ENCODE measurements at regions not wholly inside any gene's neighbourhood (a gene's known extent, or its start where the extent isn't known, plus 50 kb on each side); places are given as distances from the start of the nearest gene placed in this dataset.

DNA sequence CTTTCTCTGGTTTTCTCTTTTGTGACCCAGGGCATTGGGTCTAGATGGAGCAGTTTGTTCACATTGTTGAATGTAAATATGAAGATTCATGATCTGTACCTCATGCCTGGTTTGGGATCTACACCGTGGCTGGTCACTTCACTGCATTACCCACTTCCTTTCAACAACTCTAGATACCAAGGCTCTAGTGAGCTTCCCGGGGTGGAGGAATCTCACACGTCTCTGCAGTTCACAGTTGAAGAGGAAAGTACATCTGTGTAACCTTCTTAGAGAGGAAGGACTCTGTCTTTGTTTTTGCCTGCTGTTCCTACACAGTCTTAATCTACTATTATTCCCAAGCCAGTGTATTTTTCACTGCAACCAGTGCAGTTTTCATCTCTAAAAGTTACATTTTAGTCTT, 574.8 kb downstream of the MBD2 start:
- TF ChIP-seq, protein P1, sequence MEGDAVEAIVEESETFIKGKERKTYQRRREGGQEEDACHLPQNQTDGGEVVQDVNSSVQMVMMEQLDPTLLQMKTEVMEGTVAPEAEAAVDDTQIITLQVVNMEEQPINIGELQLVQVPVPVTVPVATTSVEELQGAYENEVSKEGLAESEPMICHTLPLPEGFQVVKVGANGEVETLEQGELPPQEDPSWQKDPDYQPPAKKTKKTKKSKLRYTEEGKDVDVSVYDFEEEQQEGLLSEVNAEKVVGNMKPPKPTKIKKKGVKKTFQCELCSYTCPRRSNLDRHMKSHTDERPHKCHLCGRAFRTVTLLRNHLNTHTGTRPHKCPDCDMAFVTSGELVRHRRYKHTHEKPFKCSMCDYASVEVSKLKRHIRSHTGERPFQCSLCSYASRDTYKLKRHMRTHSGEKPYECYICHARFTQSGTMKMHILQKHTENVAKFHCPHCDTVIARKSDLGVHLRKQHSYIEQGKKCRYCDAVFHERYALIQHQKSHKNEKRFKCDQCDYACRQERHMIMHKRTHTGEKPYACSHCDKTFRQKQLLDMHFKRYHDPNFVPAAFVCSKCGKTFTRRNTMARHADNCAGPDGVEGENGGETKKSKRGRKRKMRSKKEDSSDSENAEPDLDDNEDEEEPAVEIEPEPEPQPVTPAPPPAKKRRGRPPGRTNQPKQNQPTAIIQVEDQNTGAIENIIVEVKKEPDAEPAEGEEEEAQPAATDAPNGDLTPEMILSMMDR (IDR thresholded peaks at IDR 0.05): no peak
- H3K36me3 Mint-ChIP-seq (ENCODE audit: low read depth): no peaks in the 10 kb centered on the region
- H3K9me3 Mint-ChIP-seq: no peaks in the 10 kb centered on the region
- H3K4me3 Mint-ChIP-seq: no peak overlapping the region
- H3K4me1 Mint-ChIP-seq: peaks cover 11% of the 10 kb centered on the region
- no peaks in the 10 kb centered on the region for H3K27me3 Mint-ChIP-seq (ENCODE audit: low read depth, poor library complexity)
- no peak for DNase-seq
- no peak overlapping the region for H3K27ac Mint-ChIP-seq

DNA sequence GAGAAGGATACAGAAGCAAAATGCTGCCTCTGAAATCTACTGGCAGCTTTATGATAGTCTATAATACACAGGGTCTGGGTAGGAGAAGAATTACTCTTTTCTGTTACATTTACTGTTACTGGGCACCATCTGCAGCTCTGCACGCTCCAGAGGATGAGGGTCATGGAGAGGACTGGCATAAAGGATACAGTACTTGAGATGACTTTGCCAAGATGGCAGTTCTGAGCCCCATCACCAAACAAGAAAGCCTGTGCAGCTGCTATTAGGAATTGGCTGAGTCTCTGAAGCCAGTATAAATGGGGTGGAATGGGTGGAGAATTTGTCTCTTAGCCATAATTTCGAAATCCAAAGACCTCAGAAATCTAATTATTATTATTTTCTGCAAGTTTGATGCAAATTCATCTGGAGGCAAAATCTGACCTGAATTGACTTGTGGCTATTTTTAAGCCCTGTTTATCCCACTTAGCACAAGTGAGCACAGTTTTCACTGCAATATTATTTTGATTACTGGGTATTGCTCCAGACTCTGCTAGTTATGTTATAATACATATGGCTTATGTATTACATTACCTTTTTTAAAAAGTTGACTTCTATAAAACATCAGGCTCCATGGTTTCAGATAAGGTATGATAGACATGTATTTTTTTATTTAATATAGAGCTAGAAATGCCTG, 579.5 kb downstream of the MBD2 start:
- TF ChIP-seq, protein P1 (IDR thresholded peaks at IDR 0.05): no peak
- no peak for DNase-seq
- peaks cover 12% of the 10 kb centered on the region for H3K9me3 Mint-ChIP-seq
- H3K36me3 Mint-ChIP-seq (ENCODE audit: low read depth): no peaks in the 10 kb centered on the region
- H3K4me3 Mint-ChIP-seq: no peak overlapping the region
- peaks cover under 1% of the 10 kb centered on the region for H3K27me3 Mint-ChIP-seq (ENCODE audit: low read depth, poor library complexity)
- no peak overlapping the region for H3K27ac Mint-ChIP-seq
- no peaks in the 10 kb centered on the region for H3K4me1 Mint-ChIP-seq

DNA sequence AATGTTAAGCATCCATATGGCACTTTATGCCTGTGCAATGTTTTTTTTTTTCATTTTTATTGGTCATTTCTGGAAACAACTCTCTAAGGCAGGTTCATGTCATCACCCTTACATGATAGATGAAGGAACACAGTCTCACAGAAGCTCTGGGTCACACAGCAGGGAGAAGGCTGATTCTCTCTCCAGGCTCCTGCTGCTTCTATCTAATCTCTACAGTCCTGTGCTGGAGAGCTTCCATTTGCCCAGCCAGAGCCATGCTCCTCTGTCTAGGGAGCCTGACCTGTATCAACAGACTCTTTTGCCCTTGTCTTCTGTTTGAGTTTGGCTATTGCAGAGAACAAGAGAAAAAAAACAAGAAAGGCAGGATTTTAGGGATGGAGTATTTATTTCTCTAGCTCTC, 584.8 kb downstream of the MBD2 start:
- Mint-ChIP-seq H3K4me1 (no peaks in the 10 kb centered on the region), H3K36me3 (ENCODE audit: low read depth) (no peaks in the 10 kb centered on the region), H3K4me3 (no peak overlapping the region), H3K27me3 (ENCODE audit: low read depth, poor library complexity) (peaks cover 4% of the 10 kb centered on the region), H3K9me3 (peaks cover 13% of the 10 kb centered on the region), H3K27ac (no peak overlapping the region)
- TF ChIP-seq, protein P1 (IDR thresholded peaks at IDR 0.05): no peak
- no peak for DNase-seq

DNA sequence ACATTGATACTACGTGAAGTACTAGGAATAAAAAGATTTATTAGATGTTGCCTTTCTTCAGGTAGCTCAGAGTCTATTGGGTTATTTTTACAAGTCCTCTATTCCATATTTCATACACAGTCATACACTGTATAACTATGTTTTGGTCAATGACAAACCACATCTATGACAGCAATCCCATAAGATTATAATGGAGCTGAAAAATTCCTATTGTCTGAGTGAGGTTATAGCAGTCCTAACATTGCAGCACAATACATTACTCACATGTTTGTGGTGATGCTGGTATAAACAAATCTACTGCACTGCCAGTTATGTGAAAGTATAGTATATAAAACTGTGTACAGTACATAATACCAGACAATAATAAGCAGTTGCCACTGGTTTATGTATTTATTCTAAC, 595.1 kb downstream of the MBD2 start:
- Mint-ChIP-seq H3K4me3 (no peak overlapping the region), H3K27me3 (ENCODE audit: low read depth, poor library complexity) (peaks cover 8% of the 10 kb centered on the region), H3K9me3 (peaks cover 14% of the 10 kb centered on the region), H3K4me1 (peaks cover 6% of the 10 kb centered on the region), H3K36me3 (ENCODE audit: low read depth) (no peaks in the 10 kb centered on the region), H3K27ac (no peak overlapping the region)
- TF ChIP-seq, protein P1 (IDR thresholded peaks at IDR 0.05): no peak
- no peak for DNase-seq

DNA sequence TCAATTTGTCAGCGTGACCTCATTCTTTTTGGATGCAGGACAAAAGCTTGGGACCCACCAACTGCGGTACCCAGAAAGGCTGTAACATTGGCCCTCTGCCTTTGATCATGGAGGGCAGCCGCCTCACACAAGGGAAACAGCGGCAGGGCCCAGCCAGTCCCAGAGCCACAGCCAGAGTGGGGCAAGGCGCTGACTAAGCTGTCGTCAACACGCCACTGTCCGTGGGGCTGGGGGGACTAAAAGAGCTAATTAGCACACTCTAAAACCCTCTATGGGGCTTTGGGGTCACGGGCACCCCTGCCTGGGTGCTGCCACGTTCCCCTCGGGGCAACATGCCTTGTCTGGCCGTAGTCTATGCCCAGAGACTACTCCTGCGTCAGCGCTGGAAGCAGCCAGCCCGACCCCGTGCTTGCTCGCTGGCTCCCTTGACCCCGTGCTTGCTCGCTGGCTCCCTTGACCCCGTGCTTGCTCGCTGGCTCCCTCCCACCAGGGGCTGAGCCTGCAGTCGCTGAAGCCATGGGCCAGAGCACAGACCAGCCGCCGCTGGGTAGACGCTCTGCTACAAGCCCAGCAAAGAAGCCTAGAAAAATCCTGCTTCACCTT, 598.4 kb downstream of the MBD2 start:
- TF ChIP-seq, protein P1 (IDR thresholded peaks at IDR 0.05): no peak
- H3K27ac Mint-ChIP-seq: no peak overlapping the region
- no peaks in the 10 kb centered on the region for H3K36me3 Mint-ChIP-seq (ENCODE audit: low read depth)
- peaks cover 6% of the 10 kb centered on the region for H3K4me1 Mint-ChIP-seq
- no peak overlapping the region for H3K4me3 Mint-ChIP-seq
- no peaks in the 10 kb centered on the region for H3K9me3 Mint-ChIP-seq
- DNase-seq: no peak
- peaks cover 8% of the 10 kb centered on the region for H3K27me3 Mint-ChIP-seq (ENCODE audit: low read depth, poor library complexity)

DNA sequence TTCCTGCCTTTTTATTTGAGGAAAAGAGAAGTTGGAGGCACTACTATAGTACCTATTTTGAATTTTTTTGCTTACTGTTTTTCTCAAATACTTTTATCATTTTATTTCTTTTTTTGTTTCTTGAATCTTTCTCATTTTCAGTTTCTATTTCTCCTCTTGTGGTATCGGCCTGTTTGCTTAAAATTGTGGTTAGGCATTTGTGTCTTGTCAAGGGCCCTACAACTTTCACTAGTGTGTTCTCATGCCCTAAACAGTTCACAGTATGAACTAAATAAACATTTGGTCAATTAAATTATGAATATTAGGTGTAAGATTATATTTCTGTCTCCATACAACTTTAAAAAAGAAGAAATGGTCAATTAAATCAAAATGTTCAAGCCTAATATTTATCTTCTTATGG, 613.5 kb downstream of the MBD2 start:
- no peak overlapping the region for H3K4me3 Mint-ChIP-seq
- no peaks in the 10 kb centered on the region for H3K9me3 Mint-ChIP-seq
- TF ChIP-seq, protein P1 (IDR thresholded peaks at IDR 0.05): no peak
- no peaks in the 10 kb centered on the region for H3K4me1 Mint-ChIP-seq
- H3K27me3 Mint-ChIP-seq (ENCODE audit: low read depth, poor library complexity): peaks cover 6% of the 10 kb centered on the region
- H3K36me3 Mint-ChIP-seq (ENCODE audit: low read depth): no peaks in the 10 kb centered on the region
- H3K27ac Mint-ChIP-seq: no peak overlapping the region
- DNase-seq: no peak

Measured in nephron progenitor cell (in vitro differentiated cells).